GM23248 (cell line): ENCODE measurements at regions not wholly inside any gene's neighbourhood (a gene's known extent, or its start where the extent isn't known, plus 50 kb on each side); places are given as distances from the start of the nearest gene placed in this dataset.

ENCODE experiments used
- EZH2 ChIP-seq: fragments of 200-600 bp; sonication (generic); IDR thresholded peaks from 2 replicates; pipeline ENCODE4 v1.6.1; 2018; ENCODE audit warnings: antibody characterized with exemption, mild to moderate bottlenecking; ENCODE audit not compliant: insufficient read depth, poor library complexity, severe bottlenecking
- EZH2phosphoT487 ChIP-seq: fragments of 200-600 bp; sonication (generic); IDR thresholded peaks from 2 replicates; pipeline ENCODE4 v1.6.1; 2018; ENCODE audit warnings: antibody characterized with exemption, moderate library complexity, mild to moderate bottlenecking, low read depth; ENCODE audit not compliant: insufficient read depth

DNA sequence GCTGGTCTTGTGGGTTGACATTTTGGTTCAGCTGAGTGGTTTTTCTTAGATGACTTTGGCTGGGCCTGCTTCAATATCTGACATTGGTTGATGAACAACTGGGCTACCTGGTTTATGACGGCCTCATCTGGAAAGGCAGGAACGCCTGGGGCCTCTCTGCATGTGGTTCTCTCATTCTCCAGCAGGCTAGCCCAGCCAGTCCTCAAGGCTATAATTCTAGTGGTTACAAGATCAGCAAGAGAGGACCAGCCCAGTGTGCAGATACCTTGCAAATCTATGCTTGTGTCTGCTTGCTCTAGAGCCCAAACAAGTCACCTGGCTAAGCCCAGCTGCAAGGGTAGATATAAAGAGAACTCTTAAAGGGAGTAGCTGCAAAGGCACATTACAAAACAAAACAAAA lies 214.2 kb upstream of the PUDP start:
- TF ChIP-seq EZH2, result no peak
- TF ChIP-seq EZH2phosphoT487, result no peak
